Tibial nerve (tissue), 4 donors: ENCODE measurements at regions not wholly inside any gene's neighbourhood (a gene's known extent, or its start where the extent isn't known, plus 50 kb on each side); places are given as distances from the start of the nearest gene placed in this dataset.
"Not testable (repeated sequence)": the region's sequence is repeated elsewhere in the genome, so short reads cannot be mapped to it uniquely, and the experiment has no call there.

Experiments used
- DNase-seq, 2 donors: peaks; one replicate each; pipeline ENCODE4 v3.0.0-alpha.2; 2019; ENCODE audit warnings: low spot score in 2 of 2
- H3K27ac ChIP-seq, 4 donors: fragments of 200-600 bp; sonication (generic) in 3 of 4; one replicate each; pipeline ENCODE4 v1.5.1; 2017 to 2019; ENCODE audit warnings: mild to moderate bottlenecking in 1 of 4
- H3K27me3 ChIP-seq, 2 donors: fragments of 200-600 bp; sonication (generic) in 1 of 2; one replicate each; pipeline versions ENCODE4 v1.5.1 to v1.6.0; 2017 to 2019
- H3K36me3 ChIP-seq, 3 donors: fragments of 200-600 bp; sonication (generic); one replicate each; pipeline ENCODE4 v1.5.1; 2018 to 2019
- H3K4me1 ChIP-seq, 4 donors: fragments of 200-600 bp; sonication (generic) in 3 of 4; one replicate each; pipeline ENCODE4 v1.5.1; 2017 to 2019
- H3K4me3 ChIP-seq, 4 donors: fragments of 200-600 bp; sonication (generic) in 3 of 4; one replicate each; pipeline ENCODE4 v1.5.1; 2017 to 2019; ENCODE audit warnings: mild to moderate bottlenecking in 1 of 4, moderate library complexity in 1 of 4
- H3K9me3 ChIP-seq, 4 donors: fragments of 200-600 bp; sonication (generic) in 3 of 4; one replicate each; pipeline ENCODE4 v1.5.1; 2017 to 2019
- WGBS, 2 donors: methylation state at CpG; one replicate each; pipeline ENCODE4 v1.1.5; 2018; 5-methylcytosine and 5-hydroxymethylcytosine counted together

DNA sequence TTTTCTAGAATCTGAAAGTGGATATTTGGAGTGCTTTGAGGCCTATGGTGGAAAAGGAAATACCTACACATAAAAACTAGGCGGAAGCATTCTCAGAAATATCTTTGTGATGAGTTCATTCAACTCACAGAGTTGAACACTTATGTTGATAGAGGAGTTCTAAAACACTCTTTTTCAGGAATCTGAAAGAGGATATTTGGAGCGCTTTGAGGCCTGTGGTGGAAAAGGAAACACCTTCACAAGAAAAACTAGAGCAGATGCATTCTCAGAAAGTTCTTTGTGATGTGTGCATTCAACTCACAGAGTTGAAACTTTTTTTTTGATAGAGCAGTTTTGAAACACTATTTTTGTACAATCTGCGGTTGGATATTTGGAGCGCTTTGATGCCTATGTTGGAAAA is 1250.0 kb upstream of the DEFB115 start:
- not testable (repeated sequence) for H3K4me3 ChIP-seq, H3K9me3 ChIP-seq, H3K27ac ChIP-seq, H3K27me3 ChIP-seq, H3K4me1 ChIP-seq, H3K36me3 ChIP-seq
- no CpG with 5 or more reads among the region's 4 CpGs for WGBS, 2 donors
- peak in 1 of 2 donors; percentile 4 for DNase-seq
